Islet of Langerhans (tissue), 1 donor: ENCODE measurements at regions not wholly inside any gene's neighbourhood (a gene's known extent, or its start where the extent isn't known, plus 50 kb on each side); places are given as distances from the start of the nearest gene placed in this dataset.
A peak's percentile ranks its signal among the peaks of the same experiment; 100 is the strongest.
"Not testable (repeated sequence)": the region's sequence is repeated elsewhere in the genome, so short reads cannot be mapped to it uniquely, and the experiment has no call there.

Source experiments
- FAIRE-seq: peaks from one replicate; lab custom pipeline; 2011; peaks lifted over from hg19 to GRCh38; lab: Jason Lieb, UNC

- not testable (repeated sequence) for FAIRE-seq
Measured at GRCh38 chr6:103294376-103294775, 1565.3 kb downstream of the HACE1 start.

DNA sequence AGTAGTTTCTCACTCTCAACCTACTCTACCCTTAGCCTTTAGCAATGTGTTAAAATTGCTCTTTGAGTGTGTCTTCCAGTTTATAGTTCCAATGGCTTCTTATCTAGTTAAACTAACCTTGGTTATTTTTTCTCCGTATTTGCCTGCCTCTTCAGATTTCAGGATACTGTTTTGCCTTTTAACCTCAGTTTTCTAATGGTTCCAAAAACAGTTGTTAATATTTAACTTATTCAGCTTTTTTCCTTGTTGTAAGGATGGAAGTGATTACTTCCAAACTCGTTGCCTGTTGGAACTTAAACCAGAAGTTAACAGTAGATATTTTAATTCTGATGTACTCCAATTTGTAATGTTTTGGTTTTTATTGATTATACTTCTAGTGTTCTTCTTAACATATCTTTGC is 1574.9 kb downstream of the HACE1 start:
- no peak for FAIRE-seq

GRCh38 chr6:103280417-103280816 is 1579.3 kb downstream of the HACE1 start:
- FAIRE-seq = no peak

- no peak for FAIRE-seq
Measured at GRCh38 chr6:103277936-103278335, 1581.8 kb downstream of the HACE1 start.

DNA sequence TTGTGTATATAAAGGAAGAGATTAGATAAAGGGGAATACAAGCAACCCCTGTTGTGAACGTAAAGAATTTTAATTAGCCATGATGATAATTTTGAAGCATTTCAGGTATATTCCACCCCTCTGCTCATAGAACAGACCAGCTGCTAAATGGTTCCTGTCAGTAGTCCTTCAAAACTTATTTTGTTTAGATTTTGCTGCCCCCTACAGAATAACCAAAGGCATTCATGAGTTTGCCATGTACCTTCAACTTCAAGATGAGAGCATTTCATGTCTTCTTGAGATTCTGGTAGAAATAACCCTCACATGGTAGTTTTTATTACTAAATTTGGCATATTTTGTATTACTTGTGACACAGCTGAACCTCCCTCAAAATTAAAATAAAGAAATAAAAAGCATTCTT is 1586.7 kb downstream of the HACE1 start:
- FAIRE-seq = no peak

- FAIRE-seq = no peak
Measured at GRCh38 chr6:103269581-103269980, 1590.1 kb downstream of the HACE1 start.

DNA sequence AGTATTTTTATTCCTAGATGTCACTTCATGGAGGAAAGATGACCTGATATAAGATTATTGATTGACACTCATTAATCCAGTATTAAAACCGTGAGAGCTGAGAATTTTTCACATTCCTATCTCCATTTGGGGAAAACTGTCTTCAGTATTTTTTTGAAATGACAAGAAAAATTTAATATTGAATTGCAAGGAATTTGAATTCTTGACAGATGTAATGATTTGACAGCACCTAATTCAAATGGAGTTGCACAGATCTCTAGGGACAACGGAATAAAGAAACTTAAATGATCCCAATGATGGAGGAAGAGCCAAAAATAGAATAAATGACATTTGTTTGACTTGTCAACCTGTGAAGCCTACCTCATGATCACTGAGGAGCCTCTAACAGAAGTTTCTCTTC is 1591.4 kb downstream of the HACE1 start:
- FAIRE-seq = no peak

GRCh38 chr6:103264020-103264419 is 1595.7 kb downstream of the HACE1 start:
- no peak for FAIRE-seq

- no peak for FAIRE-seq
Measured at GRCh38 chr6:103255132-103255531, 1604.6 kb downstream of the HACE1 start.

DNA sequence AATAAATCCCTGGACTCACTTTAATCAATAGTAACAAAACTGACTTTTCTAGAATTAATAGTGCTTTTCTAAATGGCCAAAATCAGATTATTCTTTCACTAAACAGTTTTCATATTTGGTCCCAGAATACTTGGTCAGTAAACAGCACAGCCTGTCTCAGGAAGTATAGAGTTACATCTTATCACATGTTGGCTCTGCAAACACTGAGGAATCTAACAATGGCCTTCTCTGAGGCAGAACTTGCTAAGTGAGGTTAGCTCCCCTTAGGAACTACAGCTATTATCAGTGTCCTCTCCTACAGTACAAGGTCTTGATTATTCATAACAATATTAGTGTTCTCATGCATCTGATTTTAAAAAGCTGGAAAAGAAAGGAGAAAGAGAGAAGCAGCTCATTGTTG is 1622.8 kb downstream of the HACE1 start:
- FAIRE-seq = no peak

DNA sequence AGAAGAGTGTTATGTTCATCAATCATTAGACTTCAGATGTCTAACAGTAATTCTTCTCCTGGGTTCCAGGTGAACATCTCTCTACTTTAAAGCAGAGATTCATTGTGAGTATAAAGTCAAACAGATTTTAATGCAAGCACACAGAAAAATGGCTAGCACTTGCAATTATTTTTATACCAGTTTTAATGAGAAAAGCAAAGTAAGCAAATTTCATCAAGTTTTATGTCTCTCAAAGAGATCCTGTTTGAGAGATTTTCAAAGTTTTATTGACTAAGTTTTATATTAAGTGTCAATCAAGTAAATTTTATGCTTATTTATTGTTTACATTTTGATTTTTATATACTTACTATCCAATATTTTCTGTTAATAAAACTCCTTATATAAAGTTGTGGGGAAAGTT is 1628.5 kb downstream of the HACE1 start:
- FAIRE-seq = no peak

DNA sequence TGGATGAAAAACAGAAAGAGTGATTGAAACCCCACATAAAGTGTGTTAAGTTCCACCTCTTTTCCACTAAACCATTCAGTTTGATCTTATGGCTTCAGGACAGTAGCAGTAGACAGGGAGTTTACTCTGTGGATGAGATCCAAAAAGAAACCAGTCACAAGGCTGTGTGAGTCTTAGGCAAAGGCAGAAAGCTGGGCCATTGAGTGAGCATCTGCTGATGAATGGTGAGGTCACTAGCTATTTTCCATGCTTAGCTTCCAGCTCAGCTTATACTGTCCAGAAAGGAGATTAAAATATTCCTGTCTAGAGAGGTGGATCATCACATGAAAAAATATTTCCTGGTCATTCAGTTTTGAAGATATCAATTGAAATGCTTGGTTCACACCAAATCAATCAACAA is 1643.9 kb downstream of the HACE1 start:
- no peak for FAIRE-seq

DNA sequence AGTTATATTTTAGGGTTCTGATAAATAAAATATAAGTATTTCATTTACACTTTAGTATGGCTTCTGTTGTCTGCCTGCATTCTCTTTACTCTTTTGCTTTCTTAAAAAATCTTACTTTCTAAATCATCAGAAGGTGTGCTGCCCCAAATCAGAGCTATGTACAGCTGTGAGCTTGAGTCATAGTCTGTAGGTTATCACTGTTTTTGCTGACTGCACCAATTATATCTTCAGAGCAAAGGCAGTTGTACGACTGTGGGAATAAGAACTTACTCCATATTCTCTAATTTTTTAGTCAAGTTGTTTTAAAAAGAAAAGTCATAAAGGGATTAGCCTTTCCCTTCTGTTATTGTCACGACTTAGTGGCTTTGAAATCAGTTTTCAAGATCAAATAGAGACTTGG is 1649.0 kb downstream of the HACE1 start:
- no peak for FAIRE-seq

DNA sequence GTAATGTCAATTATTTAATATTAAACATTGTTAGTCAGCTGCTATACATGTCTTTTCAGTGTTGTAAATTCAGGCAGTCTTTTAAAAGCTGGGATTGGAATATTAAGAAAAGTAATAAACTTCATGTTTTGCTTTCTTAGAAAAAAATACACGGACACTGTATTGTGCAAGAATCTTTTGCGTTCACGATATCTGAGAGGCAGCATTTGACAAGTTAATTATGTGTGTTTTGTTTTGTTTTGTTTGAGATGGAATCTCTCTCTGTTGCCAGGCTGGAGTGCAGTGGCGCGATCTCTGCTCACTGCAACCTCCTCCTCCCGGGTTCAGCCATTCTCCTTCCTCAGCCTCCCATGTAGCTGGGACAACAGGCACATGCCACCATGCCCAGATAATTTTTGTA is 1661.3 kb downstream of the HACE1 start:
- FAIRE-seq = no peak

DNA sequence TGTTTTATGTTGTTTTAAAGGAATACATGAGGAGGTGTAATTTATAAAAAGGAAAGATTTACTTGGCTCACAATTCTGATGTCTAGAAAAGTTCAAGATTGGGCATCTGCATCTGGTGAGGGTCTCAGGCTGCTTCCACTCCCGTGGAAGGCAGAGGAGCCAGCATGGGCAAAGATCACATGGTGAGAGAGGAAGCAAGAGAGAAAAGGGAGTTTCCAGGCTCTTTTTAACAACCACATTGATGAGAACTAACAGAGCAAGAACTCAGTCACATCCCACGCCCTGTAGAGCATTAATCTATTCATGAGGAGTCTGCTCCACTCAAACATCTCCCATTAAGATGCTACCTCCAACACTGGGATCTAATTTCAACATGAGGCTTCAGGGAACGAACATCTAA is 1666.3 kb downstream of the HACE1 start:
- no peak for FAIRE-seq

GRCh38 chr6:103191391-103192093 is 1668.2 kb downstream of the HACE1 start:
- FAIRE-seq = no peak

- no peak for FAIRE-seq
Measured at GRCh38 chr6:103184776-103185175, 1674.9 kb downstream of the HACE1 start.

GRCh38 chr6:103183831-103184411 is 1675.8 kb downstream of the HACE1 start:
- no peak for FAIRE-seq

DNA sequence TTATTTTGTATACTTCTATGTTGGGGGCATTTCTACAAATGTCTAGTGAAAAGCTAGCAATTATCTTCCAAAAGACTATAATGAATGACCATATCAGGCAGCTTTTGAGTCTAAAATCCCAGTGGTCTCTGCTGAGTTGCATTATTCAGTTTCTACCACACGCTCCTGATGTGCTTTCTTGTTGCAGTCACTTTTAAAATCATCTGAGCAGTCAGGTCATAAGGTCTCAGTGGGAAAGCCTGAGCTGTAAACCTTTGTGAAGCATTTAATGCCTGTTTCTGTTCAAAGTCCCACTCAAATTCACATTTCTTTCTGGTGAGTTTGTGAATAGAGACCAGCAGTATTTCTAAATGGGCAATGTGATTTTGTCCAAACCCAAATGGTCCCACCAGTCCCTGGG is 1681.5 kb downstream of the HACE1 start:
- FAIRE-seq = no peak

DNA sequence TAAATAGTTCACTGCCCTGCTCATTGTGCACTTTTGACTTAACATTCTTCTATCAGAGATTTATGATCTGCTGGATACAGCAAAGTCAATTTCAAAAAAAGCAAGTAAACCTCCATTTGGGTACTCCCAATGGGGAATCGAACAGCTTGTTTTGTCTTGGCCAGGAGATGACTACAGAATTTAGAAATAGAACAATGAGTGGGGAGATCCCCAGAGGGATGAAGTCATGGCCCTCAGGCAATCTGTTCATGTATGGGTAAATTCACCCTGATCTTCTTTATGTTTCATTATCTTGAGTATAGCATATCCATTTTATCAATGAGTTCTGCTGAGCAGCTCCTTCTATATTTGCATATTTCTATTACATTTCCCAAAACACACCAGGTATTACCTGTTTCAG is 1681.9 kb downstream of the HACE1 start:
- no peak for FAIRE-seq

DNA sequence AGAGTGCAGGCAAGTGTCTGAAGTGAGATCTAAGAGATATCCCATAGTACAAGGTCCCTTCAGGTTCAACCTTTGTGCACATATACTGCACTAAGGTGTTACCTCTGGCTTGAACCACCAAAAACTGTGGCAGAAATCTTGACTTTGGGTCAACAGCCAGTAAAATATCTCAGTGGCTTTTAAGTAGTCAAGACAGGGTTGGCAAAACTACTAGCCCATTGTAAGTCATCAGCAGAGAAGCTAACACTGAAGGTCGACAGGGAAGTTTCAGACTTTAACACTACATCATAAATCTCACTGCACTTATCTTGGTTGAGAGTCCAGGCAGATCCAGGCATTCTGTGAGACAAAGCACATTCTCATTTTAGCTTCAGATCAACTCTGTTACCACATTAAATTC is 1684.7 kb downstream of the HACE1 start:
- no peak for FAIRE-seq

GRCh38 chr6:103167345-103168071 is 1692.2 kb downstream of the HACE1 start:
- FAIRE-seq = no peak

DNA sequence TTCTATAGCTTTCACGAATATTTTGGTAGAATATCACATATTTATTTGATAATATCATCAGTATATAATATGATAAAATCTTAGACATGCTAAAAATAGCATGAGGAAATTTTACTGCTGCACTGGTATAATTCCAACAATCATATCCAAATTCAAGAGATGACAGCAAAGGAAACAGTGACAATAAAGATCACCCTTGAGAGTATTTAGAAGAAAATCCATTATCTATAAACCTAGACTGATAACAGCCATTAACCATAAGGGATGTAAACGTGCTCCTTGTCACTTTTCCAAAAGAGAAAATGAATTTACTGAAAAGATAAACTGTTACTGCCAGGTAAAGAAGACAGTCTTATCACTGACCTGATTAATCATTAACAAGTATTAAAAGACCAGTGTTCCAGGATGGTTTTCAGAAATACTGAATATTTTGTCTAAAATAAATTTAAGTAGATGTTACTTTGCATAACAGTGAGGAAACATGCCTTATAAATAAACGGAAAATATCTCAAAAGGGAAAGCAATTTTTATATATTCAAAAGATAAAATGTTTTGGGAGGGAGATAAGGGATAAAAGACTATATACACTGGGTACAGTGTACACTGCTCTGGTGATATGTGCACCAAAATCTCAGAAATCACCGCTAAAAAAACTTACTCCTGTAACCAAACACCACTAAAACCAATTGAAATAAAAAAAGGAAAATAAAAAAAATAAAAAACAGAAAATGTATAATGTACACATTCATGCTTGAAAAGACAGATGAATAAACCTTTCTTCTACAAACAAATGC is 1704.7 kb downstream of the HACE1 start:
- peak; percentile 89 for FAIRE-seq
